ENCODE measurements at regions not wholly inside any gene's neighbourhood (a gene's known extent, or its start where the extent isn't known, plus 50 kb on each side); places are given as distances from the start of the nearest gene placed in this dataset.
"Not testable (repeated sequence)": the region's sequence is repeated elsewhere in the genome, so short reads cannot be mapped to it uniquely, and the experiment has no call there.

DNA sequence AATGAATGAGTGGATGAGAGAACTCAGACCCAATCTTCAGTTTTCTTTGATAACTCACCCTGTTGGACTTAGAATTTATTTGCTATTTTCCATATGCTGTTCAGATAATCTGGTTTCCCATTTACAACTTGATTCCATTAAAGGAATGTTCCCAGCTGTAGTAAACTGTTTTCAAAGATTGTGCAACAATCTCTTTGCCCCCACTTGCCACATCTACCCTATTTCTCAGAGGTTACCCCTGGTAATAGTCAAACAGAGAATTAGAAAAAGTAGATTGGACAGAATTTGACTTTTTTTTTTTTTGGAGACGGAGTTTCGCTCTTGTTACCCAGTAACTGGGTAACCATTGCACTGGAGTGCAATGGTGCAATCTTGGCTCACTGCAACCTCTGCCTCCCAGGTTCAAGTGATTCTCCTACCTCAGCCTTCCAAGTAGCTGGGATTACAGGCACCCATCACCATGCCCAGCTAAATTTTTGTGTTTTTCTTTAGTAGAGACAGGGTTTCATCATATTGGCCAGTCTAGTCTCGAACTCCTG is 93.4 kb upstream of the SIX2 start:
- TF ChIP-seq, protein P1, sequence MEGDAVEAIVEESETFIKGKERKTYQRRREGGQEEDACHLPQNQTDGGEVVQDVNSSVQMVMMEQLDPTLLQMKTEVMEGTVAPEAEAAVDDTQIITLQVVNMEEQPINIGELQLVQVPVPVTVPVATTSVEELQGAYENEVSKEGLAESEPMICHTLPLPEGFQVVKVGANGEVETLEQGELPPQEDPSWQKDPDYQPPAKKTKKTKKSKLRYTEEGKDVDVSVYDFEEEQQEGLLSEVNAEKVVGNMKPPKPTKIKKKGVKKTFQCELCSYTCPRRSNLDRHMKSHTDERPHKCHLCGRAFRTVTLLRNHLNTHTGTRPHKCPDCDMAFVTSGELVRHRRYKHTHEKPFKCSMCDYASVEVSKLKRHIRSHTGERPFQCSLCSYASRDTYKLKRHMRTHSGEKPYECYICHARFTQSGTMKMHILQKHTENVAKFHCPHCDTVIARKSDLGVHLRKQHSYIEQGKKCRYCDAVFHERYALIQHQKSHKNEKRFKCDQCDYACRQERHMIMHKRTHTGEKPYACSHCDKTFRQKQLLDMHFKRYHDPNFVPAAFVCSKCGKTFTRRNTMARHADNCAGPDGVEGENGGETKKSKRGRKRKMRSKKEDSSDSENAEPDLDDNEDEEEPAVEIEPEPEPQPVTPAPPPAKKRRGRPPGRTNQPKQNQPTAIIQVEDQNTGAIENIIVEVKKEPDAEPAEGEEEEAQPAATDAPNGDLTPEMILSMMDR (IDR thresholded peaks at IDR 0.05; ENCODE audit: borderline replicate concordance, control extremely low read depth, extremely low read depth, insufficient read depth, missing control alignments), result no peak
- in situ Hi-C loops (cut with MboI; ENCODE audit: low sequenced_read_pairs, unreplicated experiment), result no loop called here
- DNase-seq (ENCODE audit: low spot score), result no peak

- no peak for DNase-seq (ENCODE audit: low spot score)
- in situ Hi-C loops (cut with MboI; ENCODE audit: low sequenced_read_pairs, unreplicated experiment), result no loop called here
- TF ChIP-seq, protein P1 (IDR thresholded peaks at IDR 0.05; ENCODE audit: borderline replicate concordance, control extremely low read depth, extremely low read depth, insufficient read depth, missing control alignments), result no peak
Measured at GRCh38 chr2:45102141-45102540, 92.9 kb upstream of the SIX2 start.

GRCh38 chr2:45096996-45097395 is 87.7 kb upstream of the SIX2 start:
- DNase-seq (ENCODE audit: low spot score), result no peak
- in situ Hi-C loops (cut with MboI; ENCODE audit: low sequenced_read_pairs, unreplicated experiment), result no loop called here
- TF ChIP-seq, protein P1 (IDR thresholded peaks at IDR 0.05; ENCODE audit: borderline replicate concordance, control extremely low read depth, extremely low read depth, insufficient read depth, missing control alignments), result no peak

GRCh38 chr2:45096038-45096437 is 86.8 kb upstream of the SIX2 start:
- in situ Hi-C loops (cut with MboI; ENCODE audit: low sequenced_read_pairs, unreplicated experiment); DNase-seq (ENCODE audit: low spot score): not testable (repeated sequence)

DNA sequence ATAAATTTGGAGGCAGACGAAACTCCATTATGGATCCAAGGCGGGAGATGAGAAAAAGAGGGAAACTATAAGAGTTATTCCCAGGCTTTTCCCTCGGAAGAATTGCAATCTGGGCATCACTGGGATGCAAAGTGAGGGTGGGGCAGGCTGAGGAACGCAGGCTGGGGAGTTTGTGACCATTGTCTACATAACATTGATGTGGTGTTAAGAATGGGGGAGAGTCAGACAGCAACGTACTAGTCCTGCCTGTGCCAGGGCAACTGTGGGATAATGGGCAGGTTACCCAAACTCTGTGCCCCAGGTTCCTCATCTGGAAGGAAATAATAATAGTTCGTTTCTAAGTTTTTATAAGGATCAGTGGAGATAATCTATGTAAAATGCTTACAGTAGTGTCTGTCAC is 84.4 kb upstream of the SIX2 start:
- in situ Hi-C loops (cut with MboI; ENCODE audit: low sequenced_read_pairs, unreplicated experiment), result no loop called here
- TF ChIP-seq, protein P1 (IDR thresholded peaks at IDR 0.05; ENCODE audit: borderline replicate concordance, control extremely low read depth, extremely low read depth, insufficient read depth, missing control alignments), result no peak
- DNase-seq (ENCODE audit: low spot score), result no peak

GRCh38 chr2:45093181-45093580 is 83.9 kb upstream of the SIX2 start:
- TF ChIP-seq, protein P1 (IDR thresholded peaks at IDR 0.05; ENCODE audit: borderline replicate concordance, control extremely low read depth, extremely low read depth, insufficient read depth, missing control alignments), result no peak
- in situ Hi-C loops (cut with MboI; ENCODE audit: low sequenced_read_pairs, unreplicated experiment), result no loop called here
- no peak for DNase-seq (ENCODE audit: low spot score)

DNA sequence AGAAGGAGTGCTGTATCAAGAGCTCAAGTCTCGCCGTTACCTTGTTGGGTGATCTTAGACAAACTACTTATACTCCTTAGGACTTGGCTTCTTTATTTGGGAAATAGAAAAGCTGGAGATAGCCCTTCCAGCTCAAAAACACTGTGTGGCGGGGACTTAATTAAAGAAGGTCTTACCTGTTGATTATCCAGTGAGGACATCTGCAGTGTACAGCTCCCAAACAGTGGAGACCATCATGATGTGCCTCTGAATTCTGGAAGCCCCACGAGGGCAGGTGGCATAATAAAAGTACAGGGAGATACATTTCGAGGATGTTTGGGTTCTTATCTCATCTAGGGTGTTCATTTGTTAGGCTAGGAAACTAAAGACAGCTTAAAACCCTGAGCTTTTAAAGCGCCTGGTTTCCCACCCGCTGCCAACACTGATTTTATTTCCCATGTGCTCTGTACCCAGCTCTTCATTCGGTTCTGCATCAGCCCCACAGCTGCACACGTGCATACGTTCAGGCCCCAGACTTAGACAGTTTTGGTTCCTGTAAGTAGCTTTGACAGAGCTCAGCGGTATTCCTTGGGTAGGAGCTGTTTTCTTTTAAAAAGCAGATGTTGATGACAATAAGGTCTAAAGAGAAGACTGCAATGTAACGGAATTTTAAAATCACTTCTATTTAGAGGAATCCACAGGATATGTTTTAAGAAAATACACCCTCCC is 80.5 kb upstream of the SIX2 start:
- DNase-seq (ENCODE audit: low spot score), result no peak
- in situ Hi-C loops (cut with MboI; ENCODE audit: low sequenced_read_pairs, unreplicated experiment), result no loop called here
- TF ChIP-seq, protein P1 (IDR thresholded peaks at IDR 0.05; ENCODE audit: borderline replicate concordance, control extremely low read depth, extremely low read depth, insufficient read depth, missing control alignments), result no peak
